Cardiac fibroblast (primary cell): ENCODE measurements at regions not wholly inside any gene's neighbourhood (a gene's known extent, or its start where the extent isn't known, plus 50 kb on each side); places are given as distances from the start of the nearest gene placed in this dataset.

Experiments
- DNase-seq, 2 donors: peaks; one replicate each; pipeline versions ENCODE4 v3.0.0 to v3.0.0-alpha.2; 2010; ENCODE audit warnings: low read depth in 2 of 2
- H3K4me3 ChIP-seq, 2 donors: replicated peaks in 1 of 2; 1 replicate in 1 of 2; 2 replicates in 1 of 2; pipeline ENCODE4 v1.5.1; 2011; ENCODE audit warnings: low read depth in 2 of 2, low read length in 2 of 2, mild to moderate bottlenecking in 2 of 2, moderate library complexity in 1 of 2
- CTCF ChIP-seq: IDR thresholded peaks from one replicate; pipeline ENCODE4 v1.5.1; 2011; ENCODE audit warnings: low read depth, mild to moderate bottlenecking, low read length, inconsistent platforms

GRCh38 chr6:165844801-165845364 lies 181.8 kb upstream of the PDE10A start:
- no peak for DNase-seq
- H3K4me3 ChIP-seq: no peak overlapping the region
- no peak for TF ChIP-seq CTCF

GRCh38 chr6:165844232-165844631 lies 181.2 kb upstream of the PDE10A start:
- no peak for DNase-seq
- TF ChIP-seq CTCF: no peak
- no peak overlapping the region for H3K4me3 ChIP-seq

- no peak for TF ChIP-seq CTCF
- no peak for DNase-seq
- H3K4me3 ChIP-seq: no peak overlapping the region
Observed at GRCh38 chr6:165843568-165844113, 180.6 kb upstream of the PDE10A start.

- no peak for DNase-seq
- TF ChIP-seq CTCF: no peak
- no peak overlapping the region for H3K4me3 ChIP-seq
Observed at GRCh38 chr6:165843121-165843520, 180.1 kb upstream of the PDE10A start.

- TF ChIP-seq CTCF: no peak
- no peak overlapping the region for H3K4me3 ChIP-seq
- no peak for DNase-seq
Observed at GRCh38 chr6:165842281-165842936, 179.4 kb upstream of the PDE10A start.

GRCh38 chr6:165841153-165841558 lies 178.1 kb upstream of the PDE10A start:
- no peak for TF ChIP-seq CTCF
- no peak for DNase-seq
- H3K4me3 ChIP-seq: no peak overlapping the region
